Prostate gland (tissue), 2 donors: ENCODE measurements at regions not wholly inside any gene's neighbourhood (a gene's known extent, or its start where the extent isn't known, plus 50 kb on each side); places are given as distances from the start of the nearest gene placed in this dataset.

Experiments used
- CTCF ChIP-seq, 4 experiments: fragments of 200-600 bp in 2 of 4; fragments of 450-650 bp in 2 of 4; sonication (generic) in 2 of 4; IDR thresholded peaks; 1 replicate in 3 of 4; 2 replicates in 1 of 4; pipeline ENCODE4 v1.5.1; 2016 to 2019; ENCODE audit warnings: antibody characterized with exemption in 4 of 4, mild to moderate bottlenecking in 2 of 4, moderate library complexity in 2 of 4
- POLR2A ChIP-seq: fragments of 450-650 bp; IDR thresholded peaks from one replicate; pipeline ENCODE4 v1.6.1; 2016; ENCODE audit warnings: antibody characterized with exemption, mild to moderate bottlenecking
- POLR2AphosphoS5 ChIP-seq: sonication (generic); formaldehyde crosslinking; IDR thresholded peaks from one replicate; pipeline ENCODE4 v1.6.1; 2017; ENCODE audit warnings: antibody characterized with exemption

- TF ChIP-seq POLR2AphosphoS5 (no peak), CTCF (IDR thresholded peaks at IDR 0.05) (no peak), POLR2A (no peak)
Observed at GRCh38 chr19:28598861-28599260, 614.1 kb downstream of the UQCRFS1 start.
